Stimulated activated CD4-positive, alpha-beta T cell treated with anti-CD3 and anti-CD28 coated beads, Interleukin-4, amount 100 ng/mL, for 48 hours (primary cell): ENCODE measurements at regions not wholly inside any gene's neighbourhood (a gene's known extent, or its start where the extent isn't known, plus 50 kb on each side); places are given as distances from the start of the nearest gene placed in this dataset.

Experiments used
- DNase-seq, 2 donors: peaks; one replicate each; pipeline ENCODE4 v3.0.0-alpha.2; 2020; ENCODE audit warnings: low read depth in 2 of 2

DNA sequence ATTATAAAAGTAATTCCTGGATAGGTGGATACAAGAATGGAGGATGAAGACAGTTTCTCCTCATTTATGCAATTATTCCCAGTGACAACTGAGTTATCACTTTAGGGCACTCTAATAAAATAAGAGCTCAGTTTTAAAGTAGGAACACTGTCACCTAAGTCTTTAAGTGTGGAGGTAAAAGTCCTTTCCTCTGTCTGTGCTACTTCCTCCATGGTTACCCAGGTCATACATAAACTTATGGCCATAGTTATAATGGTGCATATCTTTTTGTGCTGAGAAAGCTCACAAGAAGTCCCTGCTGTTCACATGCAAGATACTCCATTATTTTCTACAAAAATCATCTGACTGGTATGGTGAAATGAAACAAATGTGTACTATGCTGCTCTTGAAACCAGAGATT is 1093.6 kb downstream of the IGSF11 start:
- DNase-seq, result no peak

DNA sequence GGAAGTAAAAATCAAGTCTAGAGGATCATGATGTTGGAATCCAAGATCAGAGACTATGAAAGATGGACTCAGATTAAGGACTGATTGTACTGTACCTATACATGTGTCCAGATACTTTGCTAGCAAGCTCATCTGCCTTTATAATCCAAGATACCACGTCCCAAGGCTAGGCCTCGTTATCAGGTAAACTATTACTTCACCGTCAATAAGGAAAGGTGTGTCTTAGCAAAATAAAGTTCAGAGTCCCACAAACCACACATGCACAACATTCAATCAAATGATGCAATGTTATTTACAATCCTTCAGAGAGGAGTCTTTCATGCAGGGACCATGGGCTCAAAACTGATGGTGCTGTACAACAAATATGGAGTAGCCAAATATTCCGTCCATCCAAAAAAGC is 1092.9 kb downstream of the IGSF11 start:
- DNase-seq, result no peak

DNA sequence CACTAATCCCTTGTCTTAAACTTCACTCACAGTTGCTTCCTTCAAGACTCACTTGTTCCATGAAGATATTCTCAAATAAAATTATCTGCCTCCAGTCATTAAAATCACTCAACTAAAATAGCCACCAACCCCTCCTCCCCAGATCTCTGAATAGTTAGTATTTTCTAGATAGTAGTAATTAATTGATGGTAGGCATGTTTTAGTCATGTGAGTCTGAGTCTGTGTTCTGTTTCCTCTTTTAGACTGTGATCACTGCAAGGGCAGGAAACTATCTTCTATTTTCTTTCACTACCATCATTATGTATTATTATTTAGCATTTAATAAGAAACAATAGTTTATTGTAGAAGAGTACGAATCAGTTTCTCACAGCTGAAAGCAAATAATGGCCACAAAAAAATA is 1080.5 kb downstream of the IGSF11 start:
- no peak for DNase-seq

DNA sequence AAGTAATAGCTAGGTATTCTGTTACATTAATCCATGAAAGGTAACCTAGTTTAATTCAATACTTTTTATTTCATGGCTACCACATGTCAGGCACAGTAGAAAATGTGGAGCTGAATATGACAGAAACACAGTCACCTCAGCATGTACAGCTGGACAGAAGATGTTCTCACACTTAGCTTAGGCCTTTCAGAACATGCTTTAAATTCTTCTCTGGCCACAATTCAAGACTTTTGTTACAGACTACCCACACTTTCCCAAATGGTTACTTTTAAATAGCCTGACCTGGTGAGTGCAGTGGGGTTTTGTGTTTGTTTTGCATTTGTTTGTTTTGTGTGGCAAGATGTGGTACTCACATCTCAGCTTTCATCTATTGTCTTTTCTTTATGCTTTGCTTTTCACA is 1079.5 kb downstream of the IGSF11 start:
- DNase-seq, result no peak

DNA sequence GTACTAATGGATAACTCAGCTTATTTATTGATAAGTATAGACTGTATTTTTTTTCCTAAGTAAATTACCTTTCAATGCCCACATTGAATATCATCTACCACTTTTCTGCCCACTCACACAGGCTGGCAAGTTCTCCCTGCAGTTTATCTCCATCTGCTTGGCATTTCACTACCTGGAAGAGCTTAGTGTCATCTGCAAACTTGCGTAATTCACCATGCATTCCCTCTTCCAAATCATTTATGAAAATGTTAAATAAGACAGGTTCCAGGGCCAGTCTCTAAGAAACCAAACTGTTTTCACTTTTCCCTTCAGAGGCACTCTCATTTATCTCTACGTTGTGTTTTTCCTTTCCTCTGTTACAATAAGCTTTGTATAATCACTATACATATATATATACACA is 1076.6 kb downstream of the IGSF11 start:
- DNase-seq, result no peak

DNA sequence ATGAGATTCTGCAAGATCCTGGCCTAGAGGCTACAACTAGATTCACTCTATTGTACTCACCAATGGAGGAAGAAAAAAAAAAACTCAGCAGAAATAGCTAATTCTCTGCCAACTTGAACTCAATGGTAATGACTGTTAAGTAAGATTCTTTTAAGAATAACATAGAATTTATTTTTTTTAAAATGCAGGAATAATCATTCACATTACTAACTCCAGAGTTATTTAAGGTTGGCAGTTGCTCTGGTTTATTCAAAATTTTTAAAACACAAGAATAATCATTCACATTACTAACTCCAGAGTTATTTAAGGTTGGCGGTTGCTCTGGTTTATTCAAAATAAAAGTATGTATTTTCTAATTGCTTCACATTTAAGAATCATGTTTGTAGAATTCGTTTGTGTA is 1071.9 kb downstream of the IGSF11 start:
- no peak for DNase-seq

DNA sequence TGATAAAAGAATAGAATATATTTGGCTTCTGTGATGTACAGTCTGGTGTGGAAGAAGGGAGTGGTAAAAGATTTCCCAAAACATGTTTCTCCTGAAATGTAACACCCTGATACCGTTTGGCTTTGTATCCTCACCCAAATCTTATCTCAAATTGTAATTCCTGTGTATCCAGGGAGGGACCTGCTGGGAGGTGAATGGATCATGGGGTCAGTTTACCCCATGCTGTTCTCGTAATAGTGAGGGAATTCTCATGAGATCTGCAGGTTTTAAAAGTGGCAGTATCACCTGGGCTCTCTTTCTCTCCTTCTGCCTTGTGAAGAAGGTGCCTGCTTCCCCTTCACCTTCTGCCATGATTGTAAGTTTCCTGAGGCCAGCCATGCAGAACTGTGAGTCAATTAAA is 1070.8 kb downstream of the IGSF11 start:
- DNase-seq, result no peak

DNA sequence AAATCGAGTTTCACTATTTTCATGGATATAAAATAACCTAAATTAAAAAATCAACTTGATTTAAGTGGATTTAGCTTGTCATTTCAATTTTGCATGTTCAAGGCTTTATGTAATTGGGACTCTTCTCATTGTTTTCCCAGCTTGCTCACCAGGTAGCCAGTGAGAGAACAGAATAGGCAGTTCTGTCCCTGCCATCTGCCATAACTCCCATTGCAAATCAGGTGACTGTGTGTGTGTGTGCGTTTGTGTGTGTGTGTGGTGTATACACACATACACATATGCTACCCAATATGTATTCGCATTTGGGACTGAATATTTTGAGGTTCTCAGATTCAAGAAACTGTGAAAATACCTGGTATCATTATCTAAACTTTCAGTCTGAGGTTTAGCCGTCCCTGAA is 1069.8 kb downstream of the IGSF11 start:
- no peak for DNase-seq

DNA sequence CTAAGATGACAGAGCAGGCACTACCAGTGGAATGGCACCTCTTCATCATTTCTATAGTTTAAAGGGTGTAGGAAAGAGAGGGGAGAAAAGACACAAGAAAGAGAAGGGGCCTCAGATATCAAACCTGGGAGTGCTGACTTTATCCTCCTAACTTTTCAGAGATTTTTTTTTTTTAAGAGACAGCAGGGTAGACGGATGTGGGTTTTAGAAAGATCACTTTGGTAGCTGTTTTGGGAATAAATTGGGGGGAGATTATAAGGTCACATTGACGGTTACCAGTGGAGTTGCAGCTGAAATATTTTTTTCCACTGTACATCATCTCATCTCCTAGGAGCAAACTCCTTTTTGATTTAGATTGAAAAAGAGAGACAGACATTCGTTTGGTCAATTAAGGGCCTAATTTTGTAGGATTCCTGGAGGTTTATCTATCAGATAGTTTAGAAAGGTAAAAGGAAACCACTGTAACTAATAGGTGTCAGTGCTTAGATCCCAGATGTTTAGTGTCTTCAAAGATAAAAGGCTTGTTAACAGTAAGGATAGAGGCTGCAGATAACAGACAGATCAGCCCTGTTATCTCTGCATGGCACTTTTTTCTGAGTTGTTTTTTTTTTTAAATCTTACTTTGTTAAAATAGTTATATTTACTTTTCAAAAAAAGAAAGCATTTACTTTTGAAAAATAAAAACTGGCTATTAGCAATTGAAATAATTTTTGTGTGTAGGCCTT is 1057.0 kb downstream of the IGSF11 start:
- DNase-seq, result no peak

DNA sequence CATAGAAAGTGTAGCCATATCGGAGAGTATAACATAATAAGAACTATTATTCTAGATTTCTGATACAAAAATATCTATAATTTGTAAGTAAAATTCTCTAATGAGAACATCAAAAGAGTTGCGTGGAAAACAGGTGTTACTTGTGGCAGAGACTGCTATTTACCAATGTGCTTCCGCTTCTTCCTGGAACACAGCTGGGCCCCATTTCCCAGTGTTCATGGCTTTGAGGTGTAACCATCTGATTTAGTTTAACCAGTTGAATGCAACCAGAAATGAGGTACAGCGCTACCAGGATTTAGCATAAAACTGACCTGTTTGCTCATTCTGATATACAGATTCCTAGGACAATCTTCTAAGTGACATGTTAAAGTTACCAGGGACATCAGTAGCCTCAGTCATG is 1055.2 kb downstream of the IGSF11 start:
- no peak for DNase-seq

DNA sequence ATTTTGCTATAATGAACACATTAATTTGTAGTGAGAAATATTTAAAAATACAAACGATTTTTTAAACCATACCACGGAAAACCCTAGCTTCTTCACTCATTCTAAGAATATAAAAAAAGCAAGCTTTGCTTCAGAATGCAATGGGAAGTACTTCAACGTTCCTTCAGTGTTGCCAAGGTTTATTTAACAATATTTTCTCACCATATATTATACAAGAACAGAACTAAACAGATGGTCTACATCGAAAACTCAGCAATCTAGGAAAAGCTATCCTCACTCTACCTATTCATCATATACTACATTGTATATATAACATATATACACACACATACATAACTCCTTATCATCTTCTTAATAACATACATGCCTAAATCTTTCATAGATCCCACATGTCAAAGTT is 1047.4 kb downstream of the IGSF11 start:
- no peak for DNase-seq

DNA sequence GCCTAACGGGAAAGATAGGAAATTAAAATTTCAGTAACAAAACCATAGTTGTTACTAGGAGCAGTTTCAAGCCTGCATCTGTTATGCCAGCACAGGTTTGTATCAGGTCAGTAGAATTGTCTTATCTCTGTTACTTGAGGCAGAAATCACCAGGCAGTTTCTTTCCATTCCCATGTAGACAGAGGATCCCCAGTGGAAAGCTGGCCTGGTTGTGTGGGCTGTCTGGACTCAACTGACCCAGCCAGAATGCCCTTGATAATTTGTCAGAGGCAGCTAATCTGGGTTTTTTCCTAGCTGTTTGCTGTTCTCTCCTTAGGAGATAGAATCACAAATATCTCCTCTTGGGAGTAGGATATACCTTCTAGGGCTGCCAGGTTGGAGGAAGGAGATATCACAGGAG is 1044.7 kb downstream of the IGSF11 start:
- no peak for DNase-seq

DNA sequence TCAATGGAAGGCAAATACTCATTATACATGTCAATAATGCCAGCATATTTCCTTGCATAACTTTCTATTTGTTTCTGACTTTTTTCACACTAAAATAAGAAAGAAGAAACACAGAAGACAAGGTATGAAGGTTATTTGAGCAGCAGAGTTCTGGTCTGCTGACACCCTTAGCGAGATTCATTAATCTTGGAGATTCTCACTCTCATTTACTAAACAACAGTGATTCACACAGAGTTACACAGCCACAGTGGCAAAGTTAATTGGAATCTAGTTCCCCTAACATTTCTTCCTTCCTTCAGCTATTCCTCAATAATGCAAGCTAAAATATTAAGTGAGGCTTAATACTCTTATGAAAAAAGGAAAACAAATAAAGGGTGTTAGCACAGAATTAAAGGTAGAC is 1044.0 kb downstream of the IGSF11 start:
- DNase-seq, result no peak

DNA sequence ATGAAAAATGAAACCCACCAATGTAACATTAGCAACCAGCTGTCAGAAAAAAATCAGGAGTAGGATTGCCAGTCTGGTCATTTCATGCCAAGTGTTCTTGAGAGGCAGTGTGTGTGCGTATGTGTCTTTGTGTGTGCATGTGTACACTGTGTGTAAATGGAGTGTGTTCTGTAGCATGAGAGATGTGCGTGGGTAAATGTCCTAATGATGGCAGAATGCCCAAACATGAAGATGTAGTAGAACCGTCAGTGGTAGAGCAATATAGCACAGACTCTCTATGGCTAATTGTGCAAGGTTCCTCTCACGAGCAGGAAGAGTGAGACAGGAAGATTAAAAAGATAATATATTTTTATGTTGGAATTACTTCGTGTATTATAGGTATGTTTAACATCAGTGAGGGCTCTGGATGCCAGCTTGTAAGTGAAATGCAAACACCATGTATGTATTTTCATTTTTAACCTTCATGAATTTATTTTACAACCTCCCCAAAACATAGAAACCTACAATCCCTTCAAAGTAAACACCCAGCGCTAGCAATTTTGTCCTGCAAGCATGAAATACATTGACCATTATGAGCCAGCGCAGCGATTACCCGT is 1038.7 kb downstream of the IGSF11 start:
- DNase-seq, result no peak

DNA sequence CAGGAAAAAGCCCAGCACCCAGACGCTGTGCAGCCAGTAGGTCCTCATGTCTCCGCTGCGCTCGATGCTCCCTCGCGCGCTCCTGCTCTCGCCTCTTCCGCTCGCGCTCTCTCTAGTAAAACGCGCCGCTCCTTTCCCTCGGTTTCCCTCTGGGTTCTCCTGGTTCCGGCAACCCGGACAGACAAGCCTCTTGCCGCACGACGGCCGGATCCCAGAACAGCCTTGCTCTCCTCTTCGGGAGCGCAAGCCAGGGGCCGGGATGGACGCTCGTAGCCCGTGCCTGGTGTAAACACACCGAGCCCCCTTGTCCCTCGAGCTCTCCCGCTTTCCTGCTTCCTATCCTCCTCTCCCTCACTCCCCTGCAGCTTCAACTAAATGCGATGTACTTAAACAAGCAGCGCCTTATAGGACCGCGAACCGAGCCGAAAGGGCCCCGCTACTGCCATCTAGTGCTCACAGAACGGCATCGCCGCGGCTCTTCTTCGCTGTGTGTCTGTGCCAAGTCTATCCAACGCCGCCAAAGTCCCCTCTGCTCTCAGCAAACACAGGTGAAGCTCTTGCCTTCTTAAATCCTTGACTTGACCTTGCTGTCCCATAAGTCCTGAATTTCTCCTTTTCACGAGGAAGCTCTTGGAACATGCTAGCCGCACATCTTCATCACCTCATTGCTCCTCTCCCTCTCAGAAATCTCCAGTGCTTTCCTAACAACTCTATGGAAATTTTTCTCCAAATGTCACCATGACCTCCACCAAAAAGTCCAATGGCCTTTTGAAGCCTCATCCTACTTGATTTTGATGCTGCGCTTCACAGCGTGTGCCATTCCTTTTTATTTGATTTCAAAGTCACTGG is 1037.2 kb downstream of the IGSF11 start:
- peak; percentile 19 to 48 for DNase-seq

DNA sequence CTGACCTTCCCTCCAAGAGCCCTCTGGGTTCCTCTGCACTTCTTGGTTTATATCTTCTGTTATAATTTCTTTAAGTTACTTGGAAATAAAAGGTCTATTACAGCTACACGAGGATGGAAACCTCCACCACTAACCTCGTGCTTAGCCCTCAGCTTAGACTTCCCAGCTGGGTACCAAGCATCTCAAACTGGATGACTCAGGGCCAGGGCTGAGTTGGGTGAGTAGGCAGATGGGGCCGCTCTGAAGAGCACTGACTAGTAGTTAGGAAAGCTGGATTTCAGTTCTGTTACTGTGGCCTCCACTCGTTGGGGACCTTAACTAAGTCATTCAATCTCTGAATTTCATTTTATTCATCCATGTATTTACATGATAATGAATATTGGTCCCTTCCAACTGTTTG is 1036.6 kb downstream of the IGSF11 start:
- no peak for DNase-seq

DNA sequence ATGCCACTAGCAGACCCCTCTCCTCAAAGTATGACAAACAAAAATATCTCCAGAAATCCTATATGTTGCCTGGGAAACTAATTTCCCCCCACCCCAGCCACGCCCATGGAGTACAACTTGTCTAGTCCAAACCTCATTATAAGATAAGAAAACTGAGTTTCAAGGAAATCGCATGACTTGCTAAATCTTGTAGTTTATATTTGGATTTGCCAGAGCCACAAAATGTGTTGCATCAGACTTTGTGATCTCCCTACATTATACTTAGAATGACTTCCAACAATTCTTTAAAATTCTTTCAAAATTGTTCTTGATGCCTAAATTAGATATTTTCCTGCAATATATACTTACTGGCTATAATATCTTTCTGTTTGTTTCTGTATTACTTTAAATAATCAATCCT is 1034.4 kb downstream of the IGSF11 start:
- no peak for DNase-seq

DNA sequence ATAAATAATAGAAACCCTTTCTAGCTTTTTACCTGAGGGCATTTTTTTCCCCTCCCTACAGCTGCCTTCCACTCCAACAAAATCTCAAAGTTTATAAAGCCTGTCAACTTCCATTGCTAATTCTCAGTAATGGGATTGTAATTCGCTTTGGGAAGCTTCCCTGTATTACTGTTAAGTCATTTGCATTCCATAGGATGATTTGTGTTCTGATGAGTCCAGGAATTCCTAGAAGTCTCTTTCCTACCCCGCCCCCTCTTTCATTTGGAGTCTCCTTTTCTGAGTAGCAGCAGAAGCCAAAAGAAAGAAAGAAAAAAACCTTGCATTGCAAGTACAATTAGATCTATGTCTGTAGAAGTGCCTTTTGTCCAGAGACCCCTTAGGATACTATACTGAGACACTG is 1033.3 kb downstream of the IGSF11 start:
- DNase-seq, result no peak

DNA sequence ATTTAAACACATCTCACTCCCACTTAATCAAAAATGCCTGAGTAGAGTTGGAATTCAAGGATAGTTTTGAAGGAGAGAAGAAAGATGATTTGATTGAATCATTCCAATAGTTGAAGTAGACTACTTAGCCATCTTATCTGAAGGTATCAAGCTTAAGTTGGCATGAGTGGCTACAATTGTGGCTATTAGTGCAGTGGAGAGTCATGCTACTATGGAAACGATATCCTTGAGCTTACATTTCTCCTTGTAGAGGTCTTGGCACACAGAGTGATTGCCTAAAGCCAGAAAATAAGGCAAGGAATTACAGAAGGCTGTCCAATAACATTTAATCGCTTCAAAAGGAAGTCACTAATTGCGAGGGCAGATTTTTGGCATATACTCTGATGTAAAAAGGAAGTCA is 1022.7 kb downstream of the IGSF11 start:
- no peak for DNase-seq

DNA sequence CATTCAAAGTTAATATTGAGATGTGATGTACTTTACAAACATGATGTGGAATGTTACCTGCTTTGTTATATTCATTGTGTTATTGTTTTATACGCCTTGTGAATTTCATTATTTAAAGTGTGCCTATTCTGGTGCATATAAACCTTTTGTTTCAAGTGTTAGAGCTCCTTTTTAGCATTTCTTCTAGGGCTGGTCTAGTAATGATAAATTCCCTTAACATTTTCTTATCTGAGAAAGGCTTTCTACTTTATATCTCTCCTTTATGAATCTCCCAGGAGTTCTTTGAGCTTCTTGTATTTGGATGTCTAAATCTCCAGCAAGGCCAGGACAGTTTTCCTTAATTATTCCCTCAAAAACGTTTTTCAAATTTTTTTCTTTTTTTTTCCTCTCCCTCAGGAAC is 1005.6 kb downstream of the IGSF11 start:
- no peak for DNase-seq

DNA sequence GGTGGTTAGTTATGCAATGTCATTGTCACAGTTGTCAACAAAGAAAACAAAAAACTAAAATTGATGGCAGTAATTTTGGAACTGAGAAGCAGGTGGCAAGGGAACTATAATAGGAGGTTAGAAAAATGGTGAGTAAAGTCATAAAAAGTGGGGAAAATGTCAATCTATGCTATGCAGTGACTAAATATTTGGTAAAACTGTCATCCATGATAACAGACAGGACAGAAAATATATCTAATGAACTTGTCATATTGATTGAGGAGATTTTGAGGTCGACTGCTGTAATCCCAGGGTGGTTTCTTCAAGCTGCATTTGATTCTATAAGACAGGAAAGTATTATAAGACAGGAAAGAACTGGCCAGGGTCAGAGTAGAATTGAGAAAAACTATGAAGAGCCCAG is 998.4 kb downstream of the IGSF11 start:
- DNase-seq, result no peak

DNA sequence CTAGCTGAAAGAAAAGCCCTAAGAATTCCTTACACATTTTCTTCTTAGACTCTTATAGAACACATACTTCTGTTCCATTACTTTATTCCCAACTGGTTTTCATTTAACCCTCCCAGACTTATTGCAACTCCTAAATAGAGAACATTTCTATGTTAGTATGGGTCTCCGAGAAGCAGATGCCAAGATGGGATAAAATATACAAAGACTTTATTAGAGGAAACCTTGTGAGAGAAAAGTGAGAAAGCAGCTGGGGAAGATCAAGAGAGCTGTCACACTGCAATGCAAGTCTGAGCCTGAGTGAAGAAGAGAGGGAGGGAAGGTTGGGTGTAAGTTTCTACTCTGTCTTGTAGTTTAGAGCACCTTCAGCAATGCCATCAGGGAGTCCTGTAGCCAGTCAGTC is 979.3 kb downstream of the IGSF11 start:
- DNase-seq, result no peak

DNA sequence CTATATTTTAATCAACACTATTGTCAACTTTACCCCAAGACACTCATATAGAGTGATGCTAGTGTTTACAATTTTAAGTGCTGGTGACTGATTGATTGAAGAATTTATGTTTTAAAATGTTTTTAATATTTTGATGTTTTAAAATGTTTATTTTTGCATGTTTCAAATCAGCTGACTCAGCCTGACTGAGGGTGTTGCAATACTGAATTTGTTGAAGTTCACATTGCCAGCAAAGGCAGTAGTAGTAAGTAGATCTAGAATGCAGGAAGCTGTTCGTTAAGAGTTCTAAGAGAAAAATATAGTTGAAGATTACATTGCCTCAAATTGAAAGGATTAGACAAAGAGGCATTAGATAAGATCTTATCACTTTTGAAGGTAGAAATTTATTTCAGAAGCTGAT is 977.6 kb downstream of the IGSF11 start:
- no peak for DNase-seq
